ENCODE measurements at regions not wholly inside any gene's neighbourhood (a gene's known extent, or its start where the extent isn't known, plus 50 kb on each side); places are given as distances from the start of the nearest gene placed in this dataset.

DNA sequence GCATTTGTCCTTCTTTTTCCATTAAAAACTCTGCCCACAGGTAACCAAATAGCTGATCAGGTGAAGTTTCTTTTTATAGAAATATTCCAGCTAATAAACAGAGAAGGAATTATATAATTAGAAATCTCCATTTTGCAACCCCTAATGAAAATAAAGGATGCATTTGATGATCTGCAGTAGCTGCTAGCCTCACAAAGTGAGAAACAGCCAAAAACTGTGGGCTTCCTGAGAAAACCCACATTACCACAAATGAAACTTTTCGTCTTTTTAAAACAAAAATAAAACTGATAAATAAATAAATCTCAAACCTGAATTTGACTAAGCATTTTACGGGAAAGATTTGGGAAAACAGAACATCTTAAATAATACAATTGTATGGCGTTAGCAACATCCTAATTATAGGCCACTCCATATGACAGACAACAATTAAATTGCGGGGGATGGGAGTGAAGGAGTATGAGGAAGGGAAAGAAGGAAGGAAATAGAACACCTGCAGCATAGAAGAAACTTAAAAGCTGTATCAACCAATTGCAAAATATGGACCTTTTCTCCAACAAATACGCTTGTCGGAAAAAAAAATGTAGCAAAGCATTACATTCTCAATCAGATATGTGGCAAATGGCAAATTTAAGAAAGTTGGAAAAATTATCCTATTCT lies 283.0 kb upstream of the ITGA1 start (continued):
- TF ChIP-seq, protein P1, sequence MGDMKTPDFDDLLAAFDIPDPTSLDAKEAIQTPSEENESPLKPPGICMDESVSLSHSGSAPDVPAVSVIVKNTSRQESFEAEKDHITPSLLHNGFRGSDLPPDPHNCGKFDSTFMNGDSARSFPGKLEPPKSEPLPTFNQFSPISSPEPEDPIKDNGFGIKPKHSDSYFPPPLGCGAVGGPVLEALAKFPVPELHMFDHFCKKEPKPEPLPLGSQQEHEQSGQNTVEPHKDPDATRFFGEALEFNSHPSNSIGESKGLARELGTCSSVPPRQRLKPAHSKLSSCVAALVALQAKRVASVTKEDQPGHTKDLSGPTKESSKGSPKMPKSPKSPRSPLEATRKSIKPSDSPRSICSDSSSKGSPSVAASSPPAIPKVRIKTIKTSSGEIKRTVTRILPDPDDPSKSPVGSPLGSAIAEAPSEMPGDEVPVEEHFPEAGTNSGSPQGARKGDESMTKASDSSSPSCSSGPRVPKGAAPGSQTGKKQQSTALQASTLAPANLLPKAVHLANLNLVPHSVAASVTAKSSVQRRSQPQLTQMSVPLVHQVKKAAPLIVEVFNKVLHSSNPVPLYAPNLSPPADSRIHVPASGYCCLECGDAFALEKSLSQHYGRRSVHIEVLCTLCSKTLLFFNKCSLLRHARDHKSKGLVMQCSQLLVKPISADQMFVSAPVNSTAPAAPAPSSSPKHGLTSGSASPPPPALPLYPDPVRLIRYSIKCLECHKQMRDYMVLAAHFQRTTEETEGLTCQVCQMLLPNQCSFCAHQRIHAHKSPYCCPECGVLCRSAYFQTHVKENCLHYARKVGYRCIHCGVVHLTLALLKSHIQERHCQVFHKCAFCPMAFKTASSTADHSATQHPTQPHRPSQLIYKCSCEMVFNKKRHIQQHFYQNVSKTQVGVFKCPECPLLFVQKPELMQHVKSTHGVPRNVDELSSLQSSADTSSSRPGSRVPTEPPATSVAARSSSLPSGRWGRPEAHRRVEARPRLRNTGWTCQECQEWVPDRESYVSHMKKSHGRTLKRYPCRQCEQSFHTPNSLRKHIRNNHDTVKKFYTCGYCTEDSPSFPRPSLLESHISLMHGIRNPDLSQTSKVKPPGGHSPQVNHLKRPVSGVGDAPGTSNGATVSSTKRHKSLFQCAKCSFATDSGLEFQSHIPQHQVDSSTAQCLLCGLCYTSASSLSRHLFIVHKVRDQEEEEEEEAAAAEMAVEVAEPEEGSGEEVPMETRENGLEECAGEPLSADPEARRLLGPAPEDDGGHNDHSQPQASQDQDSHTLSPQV (IDR thresholded peaks at IDR 0.05), result no peak
- TF ChIP-seq ASH2L (IDR thresholded peaks at IDR 0.05; ENCODE audit: borderline replicate concordance, low read depth) (no peak), ZNF207 (IDR thresholded peaks at IDR 0.05; ENCODE audit: borderline replicate concordance) (no peak)

DNA sequence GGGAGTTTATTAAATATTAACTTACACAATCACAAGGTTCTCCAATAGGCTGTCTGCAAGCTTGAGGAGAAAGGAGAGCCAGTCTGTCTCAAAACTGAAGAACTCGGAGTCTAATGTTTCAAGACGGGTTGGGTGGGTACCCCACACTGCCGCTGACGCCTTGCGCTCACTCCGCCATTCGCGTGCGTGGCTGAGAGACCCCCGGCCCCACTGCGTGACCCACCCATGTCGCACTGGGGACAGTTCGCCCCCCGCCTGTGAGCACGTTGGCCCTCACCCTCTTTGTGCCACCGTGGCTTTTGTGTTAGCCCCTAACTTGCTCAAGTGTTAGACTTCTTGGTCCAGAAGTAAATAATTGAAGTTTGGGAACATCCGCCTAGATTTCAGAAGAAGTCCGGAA lies 270.0 kb upstream of the ITGA1 start:
- H3K27ac ChIP-seq (ENCODE audit: control insufficient read depth, insufficient read depth), result no peak overlapping the region
- POLR2A ChIA-PET, result no interaction called here
- SMC1A ChIA-PET (ENCODE audit: uncharacterized antibody, unreplicated experiment), result no interaction called here
- no peaks in the 10 kb centered on the region for H3K9me3 ChIP-seq (replicated peaks; ENCODE audit: control insufficient read depth, insufficient read depth, low read length)
- no peak overlapping the region for H2AFZ ChIP-seq (ENCODE audit: control insufficient read depth, low read depth, low read length)
- intact Hi-C loops (cut with micrococcal nuclease; ENCODE audit: unreplicated experiment), result no loop called here
- CTCF ChIA-PET, result no interaction called here
- RAD21 ChIA-PET (ENCODE audit: unreplicated experiment), result no interaction called here
- no peaks in the 10 kb centered on the region for H3K4me1 ChIP-seq (ENCODE audit: control insufficient read depth, insufficient read depth, low read length)
- H4K20me1 ChIP-seq (ENCODE audit: control insufficient read depth, insufficient read depth), result no peaks in the 10 kb centered on the region
- ATAC-seq (no peak), DNase-seq (ENCODE audit: low read depth, low spot score) (no peak), FAIRE-seq (no peak)
- H3K9ac ChIP-seq (ENCODE audit: control insufficient read depth, insufficient read depth, low read length), result no peak overlapping the region
- H3K27me3 ChIP-seq (replicated peaks in 1 of 2; ENCODE audit: control insufficient read depth in 2 of 2, insufficient read depth in 2 of 2, low read length in 1 of 2), result no peaks in the 10 kb centered on the region
- no peaks in the 10 kb centered on the region for H3K36me3 ChIP-seq (ENCODE audit: control insufficient read depth in 2 of 2, insufficient read depth in 2 of 2, low read length in 1 of 2)
- no peaks in the 10 kb centered on the region for H3K79me2 ChIP-seq (ENCODE audit: control insufficient read depth, insufficient read depth, low read length)
- no peak overlapping the region for H3K4me2 ChIP-seq (ENCODE audit: control insufficient read depth, insufficient read depth)
- BruUV-seq (replicated peaks), result no TSS peak
- in situ Hi-C loops (cut with MboI), result no loop called here
- 69% methylated on average over 18 of the region's 18 CpGs for WGBS (ENCODE audit: insufficient coverage, insufficient replicate concordance, low lambda C conversion rate, missing lambda C conversion rate)
- H3K4me3 ChIP-seq, result no peak overlapping the region
- TF ChIP-seq, protein P2, sequence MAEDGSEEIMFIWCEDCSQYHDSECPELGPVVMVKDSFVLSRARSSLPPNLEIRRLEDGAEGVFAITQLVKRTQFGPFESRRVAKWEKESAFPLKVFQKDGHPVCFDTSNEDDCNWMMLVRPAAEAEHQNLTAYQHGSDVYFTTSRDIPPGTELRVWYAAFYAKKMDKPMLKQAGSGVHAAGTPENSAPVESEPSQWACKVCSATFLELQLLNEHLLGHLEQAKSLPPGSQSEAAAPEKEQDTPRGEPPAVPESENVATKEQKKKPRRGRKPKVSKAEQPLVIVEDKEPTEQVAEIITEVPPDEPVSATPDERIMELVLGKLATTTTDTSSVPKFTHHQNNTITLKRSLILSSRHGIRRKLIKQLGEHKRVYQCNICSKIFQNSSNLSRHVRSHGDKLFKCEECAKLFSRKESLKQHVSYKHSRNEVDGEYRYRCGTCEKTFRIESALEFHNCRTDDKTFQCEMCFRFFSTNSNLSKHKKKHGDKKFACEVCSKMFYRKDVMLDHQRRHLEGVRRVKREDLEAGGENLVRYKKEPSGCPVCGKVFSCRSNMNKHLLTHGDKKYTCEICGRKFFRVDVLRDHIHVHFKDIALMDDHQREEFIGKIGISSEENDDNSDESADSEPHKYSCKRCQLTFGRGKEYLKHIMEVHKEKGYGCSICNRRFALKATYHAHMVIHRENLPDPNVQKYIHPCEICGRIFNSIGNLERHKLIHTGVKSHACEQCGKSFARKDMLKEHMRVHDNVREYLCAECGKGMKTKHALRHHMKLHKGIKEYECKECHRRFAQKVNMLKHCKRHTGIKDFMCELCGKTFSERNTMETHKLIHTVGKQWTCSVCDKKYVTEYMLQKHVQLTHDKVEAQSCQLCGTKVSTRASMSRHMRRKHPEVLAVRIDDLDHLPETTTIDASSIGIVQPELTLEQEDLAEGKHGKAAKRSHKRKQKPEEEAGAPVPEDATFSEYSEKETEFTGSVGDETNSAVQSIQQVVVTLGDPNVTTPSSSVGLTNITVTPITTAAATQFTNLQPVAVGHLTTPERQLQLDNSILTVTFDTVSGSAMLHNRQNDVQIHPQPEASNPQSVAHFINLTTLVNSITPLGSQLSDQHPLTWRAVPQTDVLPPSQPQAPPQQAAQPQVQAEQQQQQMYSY (CRISPR knock-in tag; IDR thresholded peaks at IDR 0.05), result no peak
- TF ChIP-seq MLLT1 (IDR thresholded peaks at IDR 0.05) (no peak), DPF2 (IDR thresholded peaks at IDR 0.05) (no peak), ZNF622 (IDR thresholded peaks at IDR 0.05) (no peak), NR2F1 (conservative IDR thresholded peaks at IDR 0.05) (no peak), CREB1 (IDR thresholded peaks at IDR 0.05; ENCODE audit: low read depth) (no peak), BMI1 (IDR thresholded peaks at IDR 0.05; ENCODE audit: borderline replicate concordance) (no peak)
- TF ChIP-seq, protein P3, sequence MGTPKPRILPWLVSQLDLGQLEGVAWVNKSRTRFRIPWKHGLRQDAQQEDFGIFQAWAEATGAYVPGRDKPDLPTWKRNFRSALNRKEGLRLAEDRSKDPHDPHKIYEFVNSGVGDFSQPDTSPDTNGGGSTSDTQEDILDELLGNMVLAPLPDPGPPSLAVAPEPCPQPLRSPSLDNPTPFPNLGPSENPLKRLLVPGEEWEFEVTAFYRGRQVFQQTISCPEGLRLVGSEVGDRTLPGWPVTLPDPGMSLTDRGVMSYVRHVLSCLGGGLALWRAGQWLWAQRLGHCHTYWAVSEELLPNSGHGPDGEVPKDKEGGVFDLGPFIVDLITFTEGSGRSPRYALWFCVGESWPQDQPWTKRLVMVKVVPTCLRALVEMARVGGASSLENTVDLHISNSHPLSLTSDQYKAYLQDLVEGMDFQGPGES (IDR thresholded peaks at IDR 0.05), result no peak
